Tibial nerve (tissue), 4 donors: ENCODE measurements at regions not wholly inside any gene's neighbourhood (a gene's known extent, or its start where the extent isn't known, plus 50 kb on each side); places are given as distances from the start of the nearest gene placed in this dataset.

Source experiments
- EP300 ChIP-seq, 2 donors: sonication (generic); formaldehyde crosslinking; IDR thresholded peaks; one replicate each; pipeline ENCODE4 v1.6.1; 2017; ENCODE audit warnings: antibody characterized with exemption in 2 of 2, mild to moderate bottlenecking in 1 of 2
- POLR2A ChIP-seq, 2 donors: fragments of 450-650 bp; IDR thresholded peaks; one replicate each; pipeline ENCODE4 v1.6.1; 2017; ENCODE audit warnings: antibody characterized with exemption in 2 of 2, mild to moderate bottlenecking in 2 of 2, moderate library complexity in 2 of 2
- TF ChIP-seq, protein P1 (sequence below), 5 experiments: fragments of 200-600 bp in 3 of 5; fragments of 450-650 bp in 2 of 5; sonication (generic) in 3 of 5; IDR thresholded peaks; one replicate each; pipeline ENCODE4 v1.5.1; 2016 to 2019; ENCODE audit warnings: antibody characterized with exemption in 5 of 5, mild to moderate bottlenecking in 3 of 5, moderate library complexity in 2 of 5

DNA sequence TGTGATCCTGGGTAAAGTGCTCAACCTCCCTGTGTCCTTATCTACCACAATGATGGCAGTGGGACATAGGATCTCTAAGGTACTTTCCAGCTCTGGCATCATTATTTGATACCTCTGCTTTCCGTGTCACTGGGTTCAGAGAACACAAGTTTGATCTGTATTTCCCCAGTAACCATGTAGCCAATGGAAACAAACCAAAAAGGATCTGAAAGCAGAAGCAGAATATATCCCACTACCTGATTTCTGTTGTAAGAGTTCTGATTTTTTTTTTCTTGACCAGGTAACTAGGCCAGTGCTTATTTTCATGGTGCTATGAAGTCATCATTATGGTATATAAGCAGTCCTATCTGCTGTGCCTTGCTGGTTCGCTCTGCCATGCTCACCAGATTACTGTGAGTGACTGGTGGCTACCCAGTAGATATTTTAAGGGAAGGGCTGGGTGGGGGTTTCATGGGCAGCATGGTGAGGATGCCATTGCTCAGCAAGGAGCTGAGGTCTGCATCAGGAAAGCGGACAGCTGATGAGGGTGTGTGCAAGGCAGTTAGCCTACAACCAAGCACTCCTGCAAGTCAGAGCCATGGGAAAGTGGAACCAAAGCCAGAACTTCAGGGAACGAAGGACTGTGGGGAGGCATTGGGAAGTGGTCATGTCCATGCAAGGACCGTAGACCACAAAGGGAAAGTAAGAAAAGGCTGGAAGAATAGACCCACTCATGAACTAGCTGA lies 104.9 kb upstream of the EDEM3 start:
- TF ChIP-seq POLR2A (IDR thresholded peaks at IDR 0.05) = no peak
- TF ChIP-seq, protein P1, sequence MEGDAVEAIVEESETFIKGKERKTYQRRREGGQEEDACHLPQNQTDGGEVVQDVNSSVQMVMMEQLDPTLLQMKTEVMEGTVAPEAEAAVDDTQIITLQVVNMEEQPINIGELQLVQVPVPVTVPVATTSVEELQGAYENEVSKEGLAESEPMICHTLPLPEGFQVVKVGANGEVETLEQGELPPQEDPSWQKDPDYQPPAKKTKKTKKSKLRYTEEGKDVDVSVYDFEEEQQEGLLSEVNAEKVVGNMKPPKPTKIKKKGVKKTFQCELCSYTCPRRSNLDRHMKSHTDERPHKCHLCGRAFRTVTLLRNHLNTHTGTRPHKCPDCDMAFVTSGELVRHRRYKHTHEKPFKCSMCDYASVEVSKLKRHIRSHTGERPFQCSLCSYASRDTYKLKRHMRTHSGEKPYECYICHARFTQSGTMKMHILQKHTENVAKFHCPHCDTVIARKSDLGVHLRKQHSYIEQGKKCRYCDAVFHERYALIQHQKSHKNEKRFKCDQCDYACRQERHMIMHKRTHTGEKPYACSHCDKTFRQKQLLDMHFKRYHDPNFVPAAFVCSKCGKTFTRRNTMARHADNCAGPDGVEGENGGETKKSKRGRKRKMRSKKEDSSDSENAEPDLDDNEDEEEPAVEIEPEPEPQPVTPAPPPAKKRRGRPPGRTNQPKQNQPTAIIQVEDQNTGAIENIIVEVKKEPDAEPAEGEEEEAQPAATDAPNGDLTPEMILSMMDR (IDR thresholded peaks at IDR 0.05) = no peak
- TF ChIP-seq EP300 (IDR thresholded peaks at IDR 0.05) = no peak
